AG04450 (cell line): ENCODE measurements at regions not wholly inside any gene's neighbourhood (a gene's known extent, or its start where the extent isn't known, plus 50 kb on each side); places are given as distances from the start of the nearest gene placed in this dataset.

Experiments
- CTCF ChIA-PET: fragments of 300-600, 350-600 bp; formaldehyde crosslinking; extraction: SDS; loops from one replicate; lab custom pipeline; 2022; ENCODE audit warnings: antibody characterized with exemption, inconsistent platforms; lab: Charles Lee
- POLR2A ChIA-PET: fragments of 350-600 bp; formaldehyde crosslinking; extraction: SDS; loops from one replicate; lab custom pipeline; 2021; ENCODE audit warnings: antibody characterized with exemption, inconsistent platforms; lab: Yijun Ruan, JAX
- DNase-seq: peaks from one replicate; pipeline ENCODE4 v3.0.0-alpha.2; 2011; ENCODE audit warnings: low read depth, low spot score
- H3K27ac ChIP-seq: one replicate; pipeline ENCODE4 v1.5.1; 2012; ENCODE audit warnings: low read depth, low read length, control low read depth
- H3K27me3 ChIP-seq: one replicate; pipeline ENCODE4 v1.6.0; 2012; ENCODE audit warnings: low read length; ENCODE audit not compliant: control insufficient read depth, insufficient read depth
- H3K4me3 ChIP-seq: 2 replicates; pipeline ENCODE4 v1.5.1; 2011; ENCODE audit warnings: mild to moderate bottlenecking, low read depth, low read length, control low read depth
- H3K9me3 ChIP-seq: 2 replicates; pipeline ENCODE4 v1.5.1; 2012; ENCODE audit warnings: low read length; ENCODE audit not compliant: control insufficient read depth, insufficient read depth
- CTCF ChIP-seq: IDR thresholded peaks from 2 replicates; pipeline ENCODE4 v1.5.1; 2011; ENCODE audit warnings: low read depth, low read length, control low read depth, inconsistent platforms

DNA sequence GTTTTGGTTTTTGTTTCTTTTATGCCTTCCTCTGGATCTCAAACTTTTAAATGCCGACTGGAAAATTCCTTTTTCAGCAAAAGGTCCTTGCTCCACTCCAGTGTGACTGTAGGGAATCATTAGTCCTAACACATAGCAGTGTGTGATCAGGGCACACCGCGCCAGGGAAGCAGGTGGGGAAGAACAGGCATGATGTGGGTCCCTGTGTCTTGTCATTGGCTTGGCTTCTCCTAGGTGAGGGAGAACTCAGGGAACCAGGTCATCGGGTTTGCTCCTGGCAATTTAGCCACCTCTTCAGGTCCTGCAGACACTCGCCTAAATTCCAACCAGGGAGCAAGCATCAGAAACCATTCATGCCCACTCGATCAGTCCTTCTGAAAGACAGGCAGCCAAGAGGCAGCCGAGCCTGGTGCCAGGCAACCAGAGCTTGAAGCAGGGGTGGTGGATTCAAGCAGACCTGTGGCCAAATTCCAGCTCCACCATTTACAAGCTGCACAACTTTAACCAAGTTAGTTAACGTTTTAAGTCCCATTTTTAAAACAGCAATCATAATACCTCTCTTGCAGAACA is 514.2 kb downstream of the BNC2 start:
- CTCF ChIA-PET = no interaction called here
- H3K9me3 ChIP-seq = peaks cover 11% of the 10 kb centered on the region
- DNase-seq = no peak
- H3K27ac ChIP-seq = no peak overlapping the region
- H3K27me3 ChIP-seq = no peaks in the 10 kb centered on the region
- no peak for TF ChIP-seq CTCF
- POLR2A ChIA-PET = no interaction called here
- no peak overlapping the region for H3K4me3 ChIP-seq

- Histone ChIP-seq H3K27ac (no peak overlapping the region), H3K27me3 (no peaks in the 10 kb centered on the region), H3K9me3 (peaks cover 11% of the 10 kb centered on the region), H3K4me3 (no peak overlapping the region)
- POLR2A ChIA-PET = no interaction called here
- no peak for DNase-seq
- CTCF ChIA-PET = no interaction called here
- no peak for TF ChIP-seq CTCF
Observed at GRCh38 chr9:16357828-16358227, 512.6 kb downstream of the BNC2 start.

DNA sequence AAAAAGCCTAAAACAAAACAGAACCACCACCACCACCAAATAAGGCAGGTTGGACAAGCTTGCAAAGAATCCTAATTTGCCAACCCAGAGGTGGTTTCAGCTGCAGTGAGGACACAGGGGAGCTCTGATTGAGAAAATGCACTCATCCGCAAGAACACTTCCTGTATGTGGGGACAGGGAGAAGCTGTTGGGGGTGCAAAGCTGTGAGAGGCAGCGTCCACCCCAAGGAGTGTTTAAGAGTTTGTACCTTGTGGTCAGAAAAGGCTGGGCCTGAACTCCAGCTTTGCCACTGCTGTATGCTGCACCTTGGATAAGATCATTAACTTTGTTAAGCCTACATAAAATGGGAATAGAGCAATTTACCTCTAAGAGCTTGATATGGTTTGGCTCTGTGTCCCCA is 511.7 kb downstream of the BNC2 start:
- Histone ChIP-seq H3K27ac (no peak overlapping the region), H3K9me3 (peaks cover 11% of the 10 kb centered on the region), H3K27me3 (no peaks in the 10 kb centered on the region), H3K4me3 (no peak overlapping the region)
- POLR2A ChIA-PET = no interaction called here
- DNase-seq = no peak
- CTCF ChIA-PET = no interaction called here
- TF ChIP-seq CTCF = no peak
